Left cardiac atrium (tissue), 4 donors: ENCODE measurements at regions not wholly inside any gene's neighbourhood (a gene's known extent, or its start where the extent isn't known, plus 50 kb on each side); places are given as distances from the start of the nearest gene placed in this dataset.
"Not testable (repeated sequence)": the region's sequence is repeated elsewhere in the genome, so short reads cannot be mapped to it uniquely, and the experiment has no call there.

Experiments used
- ATAC-seq, 2 donors: fragments of 200-7000 bp; cut with Tn5 transposase; one replicate each; pipeline ENCODE4 v1.9.1; 2020; ENCODE audit warnings: mild to moderate bottlenecking in 2 of 2, moderate library complexity in 2 of 2
- DNase-seq: peaks from one replicate; pipeline ENCODE4 v3.0.0-alpha.2; 2020
- intact Hi-C, 2 donors: fragments of 100-400 bp; cut with DNase I; formaldehyde crosslinking; loops; one replicate each; pipeline versions ENCODE4 v1.14.1 to v1.15.1; 2022 to 2023
- donor health status: DM: no; HTN: yes; CAD: no.
- donor health status: DM: no; HTN: yes; CAD: no; lungs with severe emphysema.
- donor health status: DM: yes; HTN: yes; CAD: no.
- donor health status: Dilated cardiomyopathy.

DNA sequence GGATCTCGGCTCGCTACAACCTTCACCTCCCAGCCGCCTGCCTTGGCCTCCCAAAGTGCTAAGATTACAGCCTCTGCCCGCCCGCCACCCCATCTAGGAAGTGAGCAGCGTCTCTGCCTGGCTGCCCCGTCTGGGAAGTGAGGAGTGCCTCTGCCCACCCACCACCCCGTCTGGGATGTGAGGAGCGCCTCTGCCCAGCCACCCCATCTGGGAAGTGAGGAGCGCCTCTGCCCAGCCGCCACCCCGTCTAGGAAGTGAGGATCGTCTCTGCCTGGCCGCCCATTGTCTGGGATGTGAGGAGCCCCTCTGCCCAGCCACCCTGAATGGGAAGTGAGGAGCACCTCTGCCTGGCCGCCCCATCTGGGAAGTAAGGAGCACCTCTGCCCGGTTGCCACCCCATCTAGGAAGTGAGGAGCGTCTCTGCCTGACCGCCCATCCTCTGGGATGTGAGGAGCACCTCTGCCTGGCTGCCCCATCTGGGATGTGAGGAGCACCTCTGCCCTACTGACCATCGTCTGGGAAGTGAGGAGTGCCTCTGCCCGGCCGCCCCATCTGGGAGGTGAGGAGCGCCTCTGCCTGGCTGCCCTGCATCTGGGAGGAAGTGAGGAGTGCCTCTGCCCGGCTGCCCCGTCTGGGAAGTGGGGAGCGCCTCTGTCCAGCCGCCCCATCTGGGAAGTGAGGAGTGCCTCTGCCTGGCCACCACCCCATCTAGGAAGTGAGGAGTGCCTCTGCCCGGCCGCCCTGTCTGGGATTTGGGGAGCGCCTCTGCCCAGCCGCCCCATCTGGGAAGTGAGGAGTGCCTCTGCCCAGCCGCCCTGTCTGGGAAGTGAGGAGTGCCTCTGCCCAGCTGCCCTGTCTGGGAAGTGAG lies 90.4 kb upstream of the ZNF519 start:
- intact Hi-C loops: not testable (repeated sequence)

GRCh38 chr18:14221689-14222088 lies 89.5 kb upstream of the ZNF519 start:
- no peak for ATAC-seq
- intact Hi-C loops: no loop called here
- DNase-seq: no peak

More for the DNA sequence above, 90.4 kb upstream of the ZNF519 start:
- not testable (repeated sequence) for DNase-seq, ATAC-seq

DNA sequence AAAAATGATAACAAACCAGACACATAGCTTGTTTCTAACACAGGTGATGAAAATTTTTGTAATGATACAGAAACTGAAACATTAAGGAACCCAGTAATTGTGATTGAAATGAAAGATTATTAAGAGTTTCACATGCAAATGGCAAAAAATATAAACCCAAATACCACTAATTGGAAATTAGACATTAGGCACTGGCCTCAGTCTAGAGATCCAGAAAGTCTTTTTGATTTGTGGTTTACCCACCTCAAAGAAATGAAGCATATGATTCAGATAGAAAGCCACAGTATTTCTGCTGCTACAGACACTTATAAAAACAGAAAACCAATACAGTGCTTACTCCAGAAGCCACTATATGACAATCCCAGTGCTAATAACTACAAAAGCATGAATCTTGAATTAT lies 83.7 kb upstream of the ZNF519 start:
- ATAC-seq, DNase-seq, intact Hi-C loops: not testable (repeated sequence)

- DNase-seq, ATAC-seq, intact Hi-C loops: not testable (repeated sequence)
Measured at GRCh38 chr18:14203424-14203823, 71.2 kb upstream of the ZNF519 start.

DNA sequence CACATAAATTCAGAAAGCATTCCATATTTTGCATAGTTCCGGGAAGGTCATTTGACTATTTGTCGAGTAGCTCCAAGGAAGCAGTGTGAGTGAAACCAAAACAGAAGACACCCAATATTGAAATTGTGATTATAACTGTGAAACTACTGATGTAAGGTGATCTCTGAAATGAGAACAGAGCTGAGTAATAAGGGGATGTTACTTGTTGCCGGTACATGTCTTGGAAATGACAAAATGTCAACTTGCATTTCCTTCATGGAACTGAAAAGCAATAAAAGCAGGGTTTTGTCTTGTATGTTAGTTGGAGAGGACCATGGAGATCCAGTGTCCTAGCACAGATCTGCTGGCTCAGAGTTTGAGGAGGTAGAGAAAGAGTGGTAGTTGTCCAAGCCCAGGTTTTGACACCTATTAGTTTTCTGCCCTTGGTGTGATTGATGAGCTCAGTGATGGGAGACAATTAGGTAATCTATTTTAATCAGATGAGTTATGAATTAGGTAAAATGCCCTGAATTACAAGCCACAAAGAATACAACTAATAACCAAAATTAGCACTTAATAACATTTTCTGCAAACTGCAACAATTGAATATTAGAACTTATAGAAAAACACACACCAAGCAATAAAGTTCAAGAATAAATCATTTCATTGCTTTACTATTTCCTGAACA lies 58.7 kb upstream of the ZNF519 start:
- ATAC-seq, DNase-seq, intact Hi-C loops: not testable (repeated sequence)

- intact Hi-C loops: no loop called here
- DNase-seq: no peak
- ATAC-seq: no peak
Measured at GRCh38 chr18:14189858-14190257, 57.6 kb upstream of the ZNF519 start.

GRCh38 chr18:14188751-14189406 lies 56.6 kb upstream of the ZNF519 start:
- intact Hi-C loops, DNase-seq, ATAC-seq: not testable (repeated sequence)
